GM12878 (cell line): ENCODE measurements at regions not wholly inside any gene's neighbourhood (a gene's known extent, or its start where the extent isn't known, plus 50 kb on each side); places are given as distances from the start of the nearest gene placed in this dataset.

Experiments
- ATAC-seq: fragments of 200-7000 bp; cut with Tn5 transposase; 3 replicates; pipeline ENCODE4 v1.9.1; 2020; ENCODE audit warnings: mild to moderate bottlenecking, moderate library complexity
- BruUV-seq: library from RNA; stranded (reverse); fragments of 400-500 nt; replicated peaks from 2 replicates; lab custom pipeline; 2021; lab: Mats Ljungman, UMichigan
- CTCF ChIA-PET: fragments of 300-600 bp; sonication (Branson Sonifier 250); formaldehyde crosslinking; extraction: SDS; loops from one replicate; lab custom pipeline; 2021; ENCODE audit warnings: inconsistent platforms; lab: Yijun Ruan, JAX
- POLR2A ChIA-PET: fragments of 350-600 bp; formaldehyde crosslinking; extraction: SDS; loops from one replicate; lab custom pipeline; 2021; ENCODE audit warnings: inconsistent platforms; lab: Charles Lee
- RAD21 ChIA-PET: fragments of 300-600 bp; sonication (Branson Sonifier 250); formaldehyde crosslinking; loops from one replicate; lab custom pipeline; 2023; ENCODE audit warnings: antibody characterized with exemption; ENCODE audit not compliant: unreplicated experiment; lab: Charles Lee
- SMC1A ChIA-PET: fragments of 300-600 bp; sonication (Branson Sonifier 250); formaldehyde crosslinking; loops from one replicate; lab custom pipeline; 2023; ENCODE audit not compliant: unreplicated experiment, uncharacterized antibody; lab: Charles Lee
- DNase-seq: peaks from one replicate; pipeline ENCODE4 v3.0.0-alpha.2; 2011; ENCODE audit warnings: low read depth, low spot score
- FAIRE-seq: peaks from 3 replicates; lab custom pipeline; 2011; peaks lifted over from hg19 to GRCh38; lab: Jason Lieb, UNC
- H2AFZ ChIP-seq: 2 replicates; pipeline ENCODE4 v1.6.0; 2011; ENCODE audit warnings: low read depth, low read length, control low read depth; ENCODE audit not compliant: control insufficient read depth
- H3K27ac ChIP-seq: 2 replicates; pipeline ENCODE4 v1.5.1; 2011; ENCODE audit warnings: control low read depth; ENCODE audit not compliant: control insufficient read depth, insufficient read depth
- H3K27me3 ChIP-seq, 2 experiments: replicated peaks in 1 of 2; 2 replicates each; pipeline versions ENCODE4 v1.6.0 to v1.6.1; 2011; ENCODE audit warnings: low read length in 1 of 2; ENCODE audit not compliant: control insufficient read depth in 2 of 2, insufficient read depth in 2 of 2
- H3K36me3 ChIP-seq, 2 experiments: 2 replicates each; pipeline ENCODE4 v1.5.1; 2011; ENCODE audit warnings: low read length in 1 of 2; ENCODE audit not compliant: control insufficient read depth in 2 of 2, insufficient read depth in 2 of 2
- H3K4me1 ChIP-seq: 2 replicates; pipeline ENCODE4 v1.6.1; 2011; ENCODE audit warnings: mild to moderate bottlenecking, low read length, moderate library complexity, mixed read lengths; ENCODE audit not compliant: control insufficient read depth, insufficient read depth
- H3K4me2 ChIP-seq: 2 replicates; pipeline ENCODE4 v1.6.0; 2011; ENCODE audit warnings: control low read depth; ENCODE audit not compliant: control insufficient read depth, insufficient read depth
- H3K4me3 ChIP-seq: fragments of 200-600 bp; sonication (generic); 2 replicates; pipeline ENCODE4 v1.5.1; 2016
- H3K79me2 ChIP-seq: 2 replicates; pipeline ENCODE4 v1.6.0; 2011; ENCODE audit warnings: low read length; ENCODE audit not compliant: control insufficient read depth, insufficient read depth
- H3K9ac ChIP-seq: 2 replicates; pipeline ENCODE4 v1.8.0; 2011; ENCODE audit warnings: low read length, control low read depth, mixed read lengths; ENCODE audit not compliant: control insufficient read depth, insufficient read depth
- H3K9me3 ChIP-seq: replicated peaks from 3 replicates; pipeline ENCODE4 v1.5.1; 2011; ENCODE audit warnings: mild to moderate bottlenecking, low read length; ENCODE audit not compliant: control insufficient read depth, insufficient read depth
- H4K20me1 ChIP-seq: 2 replicates; pipeline ENCODE4 v1.6.0; 2011; ENCODE audit not compliant: control insufficient read depth, insufficient read depth
- CTCF ChIP-seq, 3 experiments: IDR thresholded peaks in 2 of 3; conservative IDR thresholded peaks in 1 of 3; 2 replicates each; pipeline ENCODE4 v1.5.1; 2011; ENCODE audit warnings: low read depth in 3 of 3, low read length in 3 of 3, mild to moderate bottlenecking in 3 of 3, control low read depth in 2 of 3, moderate library complexity in 2 of 3, inconsistent platforms in 1 of 3, mixed read lengths in 1 of 3; ENCODE audit not compliant: control insufficient read depth in 2 of 3, insufficient read depth in 1 of 3; ENCODE audit errors: extremely low read depth in 1 of 3
- ELK1 ChIP-seq: IDR thresholded peaks from 2 replicates; pipeline ENCODE4 v1.6.1; 2012; ENCODE audit warnings: low read depth, low read length, improper control_type of control experiment
- KLF5 ChIP-seq: fragments of 450-650 bp; IDR thresholded peaks from 2 replicates; pipeline ENCODE4 v1.6.1; 2014; ENCODE audit warnings: mild to moderate bottlenecking; ENCODE audit not compliant: partially characterized antibody
- NFXL1 ChIP-seq: fragments of 450-650 bp; IDR thresholded peaks from 2 replicates; pipeline ENCODE4 v1.6.1; 2017; ENCODE audit warnings: antibody characterized with exemption, mild to moderate bottlenecking, borderline replicate concordance
- POLR2AphosphoS2 ChIP-seq: IDR thresholded peaks from 2 replicates; pipeline ENCODE4 v1.6.1; 2011; ENCODE audit warnings: low read depth, mild to moderate bottlenecking, low read length, improper control_type of control experiment, moderate library complexity
- USF1 ChIP-seq: IDR thresholded peaks from 2 replicates; pipeline ENCODE4 v1.6.1; 2011; ENCODE audit warnings: borderline replicate concordance, low read depth, mild to moderate bottlenecking, moderate library complexity, mixed read lengths, low read length; ENCODE audit not compliant: insufficient read depth; ENCODE audit errors: extremely low read length
- ZBED1 ChIP-seq: IDR thresholded peaks from 2 replicates; pipeline ENCODE4 v1.6.1; 2016; ENCODE audit warnings: borderline replicate concordance
- ZBTB40 ChIP-seq: fragments of 450-650 bp; IDR thresholded peaks from 2 replicates; pipeline ENCODE4 v1.6.1; 2016; ENCODE audit warnings: mild to moderate bottlenecking, moderate library complexity, borderline replicate concordance
- in situ Hi-C: fragments of 300-500 bp; cut with MboI; formaldehyde crosslinking; loops from 9 replicates; pipeline ENCODE4 v1.14.3; 2018; ENCODE audit warnings: mixed read lengths
- intact Hi-C: fragments of 100-400 bp; cut with micrococcal nuclease; formaldehyde crosslinking; loops from one replicate; pipeline ENCODE4 v1.14.2; 2022; ENCODE audit not compliant: unreplicated experiment

- Histone ChIP-seq H3K4me3 (no peak overlapping the region), H2AFZ (no peak overlapping the region), H3K36me3 (no peaks in the 10 kb centered on the region), H3K27me3 (no peaks in the 10 kb centered on the region), H3K9me3 (no peaks in the 10 kb centered on the region), H3K9ac (no peak overlapping the region), H3K4me2 (no peak overlapping the region), H3K27ac (no peak overlapping the region), H3K79me2 (no peaks in the 10 kb centered on the region), H3K4me1 (no peaks in the 10 kb centered on the region), H4K20me1 (no peaks in the 10 kb centered on the region)
- DNase-seq (no peak), FAIRE-seq (no peak), ATAC-seq (no peak)
- ChIA-PET CTCF (no interaction called here), RAD21 (no interaction called here), SMC1A (no interaction called here), POLR2A (no interaction called here)
- no TSS peak for BruUV-seq
- no peak for TF ChIP-seq ZBED1
- TF ChIP-seq ELK1 = no peak
- TF ChIP-seq CTCF (IDR thresholded peaks at IDR 0.05 in 2 of 3, conservative IDR thresholded peaks at IDR 0.05 in 1 of 3; ENCODE audit: control insufficient read depth in 2 of 3, extremely low read depth in 1 of 3, insufficient read depth in 1 of 3, low read depth in 3 of 3, low read length in 3 of 3) = no peak
- no peak for TF ChIP-seq NFXL1
- TF ChIP-seq ZBTB40 = no peak
- no peak for TF ChIP-seq POLR2AphosphoS2
- no peak for TF ChIP-seq KLF5
- no peak for TF ChIP-seq USF1
- in situ Hi-C loops (no loop called here), intact Hi-C loops (no loop called here)
These were observed 419.8 kb upstream of the SMC2 start for GRCh38 chr9:103674271-103674670.
